GM21447 (cell line): ENCODE measurements at regions not wholly inside any gene's neighbourhood (a gene's known extent, or its start where the extent isn't known, plus 50 kb on each side); places are given as distances from the start of the nearest gene placed in this dataset.
"Not testable (repeated sequence)": the region's sequence is repeated elsewhere in the genome, so short reads cannot be mapped to it uniquely, and the experiment has no call there.

ENCODE experiments used
- ATAC-seq: cut with Tn5 transposase; IDR thresholded peaks from one replicate; pipeline ENCODE4 v1.9.1; 2021; ENCODE audit not compliant: unreplicated experiment

DNA sequence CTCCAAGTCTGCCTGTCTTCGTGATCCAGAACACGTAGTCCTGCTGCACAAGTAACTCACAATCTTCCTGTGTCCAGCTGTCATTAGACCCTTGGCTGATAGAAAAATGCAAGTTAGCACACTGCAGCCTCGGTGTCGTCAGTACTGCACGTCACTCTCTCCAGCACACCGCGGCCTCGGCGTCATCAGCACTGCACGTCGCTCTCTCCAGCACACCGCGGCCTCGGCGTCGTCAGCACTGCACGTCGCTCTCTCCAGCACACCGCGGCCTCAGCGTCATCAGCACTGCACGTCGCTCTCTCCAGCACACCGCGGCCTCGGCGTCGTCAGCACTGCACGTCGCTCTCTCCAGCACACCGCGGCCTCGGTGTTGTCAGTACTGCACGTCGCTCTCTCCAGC lies 160.0 kb downstream of the FOXL1 start:
- not testable (repeated sequence) for ATAC-seq

DNA sequence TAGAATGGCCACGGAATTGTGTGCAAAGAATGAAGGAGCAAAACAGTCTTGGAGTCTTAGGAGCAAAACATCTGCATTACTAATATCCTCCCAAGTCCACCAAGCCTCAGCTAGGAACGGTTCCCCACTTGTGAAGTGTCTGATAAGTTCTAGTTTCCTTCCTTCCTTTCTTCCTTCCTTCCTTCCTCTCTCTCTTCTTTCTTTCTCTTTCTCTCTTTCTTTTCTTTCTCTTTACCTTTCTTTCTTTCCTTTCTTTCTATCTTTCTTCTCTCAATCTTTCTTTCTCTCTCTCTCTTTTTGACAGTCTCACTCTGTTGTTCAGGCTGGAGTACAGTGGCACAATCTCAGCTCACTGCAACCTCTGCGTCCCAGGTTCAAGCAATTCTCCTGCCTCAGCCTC lies 160.8 kb downstream of the FOXL1 start:
- no peak for ATAC-seq

DNA sequence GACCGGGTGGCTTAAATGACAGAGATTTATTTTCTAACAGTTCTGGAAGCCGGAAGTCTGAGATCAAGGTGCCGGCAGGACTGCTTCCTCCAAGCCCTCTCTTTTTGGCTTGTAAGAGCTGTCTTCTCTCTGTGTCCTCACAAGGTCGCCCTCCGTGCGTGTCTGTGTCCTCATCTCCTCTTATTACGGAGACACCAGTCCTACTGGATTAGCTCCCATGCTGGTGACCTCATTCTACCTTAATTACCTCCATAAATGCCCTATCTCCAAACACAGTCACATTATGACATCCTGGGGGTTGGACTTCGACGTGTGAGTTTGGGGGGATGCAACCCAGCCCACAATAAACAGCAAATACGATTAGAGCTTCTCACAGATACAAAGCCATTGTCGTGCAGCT lies 161.5 kb downstream of the FOXL1 start:
- no peak for ATAC-seq

DNA sequence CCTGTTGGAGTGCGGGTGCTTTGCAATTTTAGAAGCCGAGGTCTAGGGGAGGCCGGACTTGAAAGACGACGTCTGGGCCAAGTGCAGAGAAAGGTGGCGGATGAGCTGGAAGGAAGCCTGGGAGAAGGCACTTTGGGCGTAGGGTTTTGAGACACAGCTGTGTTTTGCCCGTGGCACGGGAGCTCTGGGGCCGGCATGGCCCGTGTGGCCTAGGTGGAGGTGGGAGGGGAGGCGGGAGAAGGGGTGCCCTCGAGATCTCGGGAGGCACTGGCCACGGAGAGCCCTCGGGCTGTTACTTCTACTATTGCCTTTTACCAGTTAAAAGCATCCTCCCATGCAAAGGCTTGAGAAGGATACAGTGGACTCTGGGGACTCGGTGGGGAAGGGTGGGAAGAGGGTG lies 161.9 kb downstream of the FOXL1 start:
- ATAC-seq: no peak

DNA sequence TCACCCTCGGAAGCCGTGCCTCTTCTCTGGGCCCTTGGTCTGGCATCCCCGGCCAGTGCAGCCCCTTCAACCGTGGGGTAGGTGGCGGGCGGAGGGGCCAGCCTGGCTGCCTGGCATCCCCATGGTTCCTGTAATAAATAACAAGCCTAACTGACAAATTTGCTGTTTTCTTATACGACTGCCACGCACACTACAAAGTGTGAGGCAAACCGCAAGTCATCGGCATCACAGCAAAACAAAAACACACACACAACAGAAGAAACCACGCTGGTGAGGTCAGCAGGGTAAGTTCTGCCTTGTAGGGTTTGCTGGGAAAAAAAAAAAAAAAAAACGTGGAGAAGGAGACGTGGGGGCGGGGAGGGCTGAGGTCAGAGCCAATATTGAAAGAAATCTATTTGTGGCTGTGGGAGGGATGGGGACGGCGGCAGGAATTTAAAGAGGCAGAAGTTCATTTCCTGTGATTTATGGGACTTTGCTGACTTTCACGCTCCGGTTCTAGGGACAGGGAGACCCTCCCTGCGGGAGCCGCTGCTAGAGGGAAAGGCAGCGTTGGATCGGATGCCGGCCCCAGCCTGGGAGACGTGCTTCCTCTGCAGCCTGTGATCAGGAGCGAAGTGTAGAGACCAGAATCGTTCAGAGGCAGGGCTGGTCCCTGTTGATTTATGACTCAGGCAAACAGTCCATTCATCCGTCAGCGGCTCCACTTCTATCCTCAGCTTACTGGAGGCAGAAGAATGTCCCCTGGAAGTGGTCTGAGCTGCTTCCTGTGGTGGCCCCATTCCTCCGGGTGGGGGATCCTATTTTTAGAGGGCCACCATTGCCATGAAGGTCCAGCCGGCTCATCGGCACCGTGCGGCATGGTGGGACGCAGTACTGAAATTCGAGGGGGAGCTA lies 162.8 kb downstream of the FOXL1 start:
- no peak for ATAC-seq

DNA sequence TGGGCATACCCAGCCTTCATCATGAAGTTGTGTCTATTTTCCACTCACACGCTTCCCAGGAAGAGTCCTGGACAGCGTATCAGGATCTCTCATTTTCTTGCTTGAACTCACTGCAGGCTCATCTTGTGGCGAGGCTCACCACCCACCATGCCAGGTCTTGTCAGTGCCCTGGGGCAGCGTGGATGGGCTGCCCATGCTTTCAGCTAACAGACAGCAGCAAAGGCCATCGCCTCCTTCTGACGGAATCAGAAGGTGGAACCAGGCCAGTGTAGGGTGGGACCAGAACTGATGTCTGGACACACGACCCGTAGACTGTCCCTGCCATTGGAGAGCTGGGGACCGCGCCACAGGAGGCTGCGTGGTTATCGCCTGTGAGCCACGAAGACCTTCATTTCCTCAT lies 169.4 kb downstream of the FOXL1 start:
- ATAC-seq: no peak

DNA sequence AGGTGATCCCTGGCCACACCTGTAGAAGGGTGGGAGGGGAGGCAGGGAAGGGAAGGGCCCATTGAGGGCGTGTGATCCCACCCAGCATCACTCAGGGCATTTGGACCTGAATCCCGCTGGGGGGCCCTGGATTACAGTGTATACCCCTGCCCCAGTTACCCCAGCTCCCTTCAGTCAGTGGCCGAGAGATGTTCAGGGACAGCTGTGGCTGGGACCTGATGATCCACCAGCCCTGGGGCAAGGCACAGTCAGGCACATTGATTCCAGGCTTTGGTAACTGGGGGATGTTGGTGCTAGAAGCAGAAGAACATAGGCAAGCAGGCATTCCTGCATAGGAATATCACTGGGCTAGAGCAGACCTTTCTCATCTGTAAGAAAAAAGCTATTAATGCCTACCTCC lies 170.3 kb downstream of the FOXL1 start:
- no peak for ATAC-seq

DNA sequence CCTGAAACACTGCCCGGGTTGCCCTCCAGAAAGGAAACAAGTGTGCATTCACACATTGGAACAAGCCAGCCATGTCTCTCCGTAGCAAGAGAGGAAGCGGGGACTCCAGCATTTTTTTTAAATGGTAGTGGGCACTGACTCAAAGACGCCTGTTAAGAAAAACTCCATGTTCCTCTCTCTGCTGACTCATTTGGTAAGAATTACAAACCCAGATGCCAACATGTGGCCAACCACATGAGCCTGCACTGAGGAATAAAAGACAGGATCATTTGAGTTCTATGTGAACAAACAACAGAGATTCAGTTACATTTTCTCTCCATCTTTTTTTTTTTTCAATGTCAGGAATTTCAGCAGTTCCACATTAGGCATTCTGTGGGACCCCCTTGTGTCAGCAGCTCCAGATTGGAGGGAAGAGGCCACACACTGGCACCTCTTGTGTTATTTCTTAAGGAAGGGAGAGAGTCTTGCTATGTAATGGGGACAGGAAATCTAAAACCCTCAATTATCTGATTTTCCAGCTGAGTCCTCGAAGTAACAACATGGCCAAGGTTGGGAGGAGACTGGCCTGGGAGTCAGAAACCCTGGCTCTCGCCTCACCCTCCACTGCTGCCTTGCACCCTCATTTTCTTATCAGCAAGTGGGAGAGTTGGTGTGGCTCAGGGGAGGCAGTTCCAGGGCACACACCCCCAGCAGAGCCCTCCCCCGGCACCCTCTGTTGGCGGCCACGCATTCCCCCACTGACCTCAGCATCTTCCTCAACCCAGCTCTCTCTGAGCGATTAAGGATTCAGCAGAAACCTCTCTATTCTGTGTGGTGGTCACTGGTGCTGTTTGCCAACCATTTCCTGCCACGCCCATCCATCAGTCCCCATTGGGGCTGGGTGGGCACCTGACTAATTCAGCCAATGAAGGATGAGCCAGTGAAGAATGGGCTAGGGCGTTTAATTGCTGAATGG lies 173.0 kb downstream of the FOXL1 start:
- no peak for ATAC-seq

DNA sequence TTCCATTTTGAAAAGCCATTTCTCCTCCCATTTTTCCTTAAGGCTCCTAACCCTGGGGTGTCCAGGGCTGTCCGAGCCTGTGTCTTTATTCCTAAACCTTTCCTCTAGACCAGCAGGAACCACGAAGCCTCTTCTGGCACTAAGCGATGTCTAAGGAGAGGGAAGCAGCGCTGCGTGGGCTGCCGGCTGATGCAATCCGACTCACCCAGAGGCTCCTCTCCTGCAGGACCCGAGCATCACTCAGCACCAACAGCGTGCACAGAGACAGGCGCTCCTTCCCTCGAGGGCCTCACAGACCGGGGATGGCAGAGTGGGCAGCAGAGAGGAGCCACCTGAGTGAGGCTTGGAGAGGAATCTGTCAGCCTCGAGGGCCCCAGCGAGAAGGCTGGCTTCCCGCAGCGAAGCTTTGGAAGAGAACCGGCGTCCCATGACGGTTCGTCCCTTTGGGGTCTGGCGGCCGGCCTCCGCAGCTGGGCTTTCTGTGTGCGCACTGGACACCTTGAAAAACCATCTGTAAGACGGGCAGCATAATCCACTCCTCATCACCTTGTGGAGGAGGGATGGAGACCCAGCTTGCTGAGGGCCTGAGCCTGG lies 174.3 kb downstream of the FOXL1 start:
- ATAC-seq: no peak

DNA sequence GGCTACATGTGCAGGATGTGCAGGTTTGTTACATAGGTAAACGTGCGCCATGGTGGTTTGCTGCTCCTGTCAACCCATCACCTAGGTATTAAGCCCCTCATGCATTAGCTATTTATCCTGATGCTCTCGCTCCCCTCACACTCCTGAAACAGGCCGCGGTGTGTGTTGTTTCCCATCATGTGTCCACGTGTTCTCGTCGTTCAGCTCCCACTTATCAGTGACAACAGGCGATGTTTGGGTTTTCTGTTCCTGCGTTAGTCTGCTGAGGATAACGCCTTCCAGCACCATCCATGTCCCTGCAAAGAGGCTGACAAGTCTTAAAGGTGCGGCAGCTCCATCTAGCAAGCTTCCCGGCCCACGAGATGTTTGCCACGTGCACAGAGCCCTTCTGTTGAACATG lies 175.1 kb downstream of the FOXL1 start:
- no peak for ATAC-seq

DNA sequence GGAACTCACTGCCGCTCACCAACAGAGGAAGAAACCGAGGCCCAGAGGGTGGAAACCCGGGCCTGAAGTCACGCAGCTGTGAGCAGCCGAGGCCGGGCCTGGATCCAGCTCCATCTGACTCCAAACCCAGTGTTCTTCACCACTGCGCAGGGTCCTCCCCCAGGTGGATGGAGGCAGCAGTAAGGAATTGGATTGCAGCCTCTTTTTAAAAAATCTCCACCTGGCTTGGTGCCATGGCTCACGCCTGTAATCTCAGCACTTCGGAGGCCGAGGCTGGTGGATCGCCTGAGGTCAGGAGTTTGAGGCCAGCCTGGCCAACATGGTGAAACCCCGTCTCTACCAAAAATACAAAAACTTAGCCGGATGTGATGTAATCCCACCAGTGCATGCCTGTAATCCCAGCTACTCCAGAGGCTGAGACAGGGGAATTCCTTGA lies 177.2 kb downstream of the FOXL1 start:
- ATAC-seq: no peak

DNA sequence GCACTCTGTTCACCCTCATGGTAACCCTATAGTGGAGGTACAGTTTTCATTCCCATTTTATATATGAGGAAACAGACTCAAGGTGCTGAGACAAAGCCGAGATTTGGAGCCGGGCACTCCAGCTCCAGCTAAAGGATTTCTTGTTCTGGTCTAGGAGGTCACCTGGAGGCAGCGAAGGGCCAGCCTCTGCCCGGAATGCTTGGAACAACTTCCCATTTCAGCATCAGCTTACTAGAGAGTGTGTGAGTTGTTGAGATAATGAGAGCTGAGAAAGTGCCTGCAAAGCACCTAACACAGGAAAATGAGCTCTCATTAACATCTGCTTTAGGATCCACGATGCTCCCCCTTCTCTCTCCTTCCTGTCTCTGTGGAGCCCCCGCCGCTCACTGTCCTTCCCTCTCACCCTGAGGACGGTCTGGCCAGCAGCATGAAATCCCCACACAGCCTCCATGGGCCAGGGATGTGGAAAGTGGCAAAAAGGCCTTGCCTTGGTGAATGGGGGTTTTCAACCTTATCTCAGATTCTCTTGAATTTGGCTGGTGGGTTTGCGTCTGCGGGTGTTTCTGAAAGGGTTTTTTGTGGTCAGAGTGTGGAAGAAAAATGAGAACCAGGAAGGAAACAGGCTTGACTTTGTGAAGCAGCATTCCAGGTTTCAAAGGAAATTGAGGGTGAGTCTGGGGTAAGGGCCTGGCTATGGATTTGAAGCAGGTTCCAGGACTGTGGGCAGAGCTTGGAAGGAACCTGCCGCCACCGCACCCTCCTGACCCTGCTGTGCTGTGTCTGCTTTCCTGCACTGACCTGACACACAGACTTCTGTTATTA lies 178.7 kb downstream of the FOXL1 start:
- no peak for ATAC-seq

DNA sequence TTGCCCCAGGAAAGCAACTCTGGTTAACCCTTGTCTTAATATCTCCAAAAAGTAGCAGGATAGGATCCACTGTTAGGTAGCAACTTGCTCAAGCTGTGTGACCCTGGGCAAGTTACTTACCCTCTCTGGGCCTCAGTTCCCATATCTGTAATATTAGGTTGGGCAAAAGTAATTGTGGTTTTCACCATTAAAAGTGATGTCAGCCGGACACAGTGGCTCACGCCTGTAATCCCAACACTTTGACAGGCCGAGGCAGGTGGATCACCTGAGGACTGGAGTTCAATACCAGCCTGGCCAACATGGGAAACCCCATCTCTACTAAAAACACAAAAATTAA lies 179.3 kb downstream of the FOXL1 start:
- no peak for ATAC-seq

DNA sequence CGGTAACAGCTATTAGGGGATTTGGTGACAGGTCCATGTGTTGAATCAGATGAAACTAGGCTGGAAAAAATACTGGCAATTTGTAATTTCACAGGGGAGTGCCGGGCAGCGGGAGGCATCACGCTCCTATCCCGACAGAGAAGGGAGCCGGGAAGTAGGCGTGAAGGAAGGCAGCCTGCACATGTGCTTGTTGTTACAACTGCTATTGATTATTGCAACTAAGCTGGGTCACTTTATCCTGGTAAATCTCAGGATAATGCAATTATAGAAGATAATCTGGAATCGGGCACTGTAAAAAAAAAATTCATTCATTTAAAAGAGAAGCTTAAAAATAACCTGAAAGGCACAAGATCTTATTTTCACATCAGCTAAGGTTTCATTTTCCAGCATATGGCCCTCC lies 180.6 kb downstream of the FOXL1 start:
- no peak for ATAC-seq

DNA sequence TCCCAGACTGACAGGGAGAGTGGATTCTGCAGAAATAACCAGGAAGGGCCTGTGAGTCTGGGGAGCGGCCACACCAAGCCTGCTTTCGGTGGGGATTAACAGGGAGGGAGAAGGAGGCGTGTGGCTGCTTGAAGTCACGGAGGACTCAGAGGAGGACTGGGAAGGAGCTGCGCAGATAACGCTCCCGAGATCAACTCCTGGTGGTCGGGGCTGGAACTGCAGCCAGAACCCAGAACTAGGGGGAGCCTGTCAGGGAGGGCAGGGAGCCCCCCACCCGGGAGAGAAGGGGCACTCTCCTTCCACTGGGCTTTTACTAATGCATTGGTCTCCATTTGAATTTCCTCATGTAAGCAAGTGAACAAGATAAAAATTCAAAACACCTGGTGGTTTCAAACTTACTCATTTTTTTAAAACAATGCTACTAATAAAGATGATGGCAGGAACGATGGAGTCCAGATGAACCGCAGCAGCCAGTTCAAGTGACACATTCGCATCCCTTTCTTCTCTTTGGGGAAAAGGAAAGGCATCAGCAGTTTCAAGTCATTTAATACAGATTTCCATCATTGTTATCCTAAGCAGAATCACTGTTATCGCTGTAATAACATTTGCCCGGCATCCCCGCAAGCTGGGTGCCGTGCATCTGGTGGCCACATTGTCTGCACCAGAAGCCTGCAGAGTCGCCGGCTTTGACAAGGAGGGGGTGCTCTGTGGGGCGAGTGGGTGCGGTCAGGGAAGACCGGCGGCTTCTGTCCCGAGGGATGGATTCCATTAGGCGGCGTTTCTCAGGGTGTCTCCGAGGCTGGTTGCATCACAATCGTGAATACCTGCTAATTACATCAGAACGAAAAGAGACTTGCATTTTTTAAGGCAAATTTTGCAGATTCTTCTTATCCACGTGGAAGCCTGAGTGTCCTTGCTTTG lies 183.0 kb downstream of the FOXL1 start:
- no peak for ATAC-seq

DNA sequence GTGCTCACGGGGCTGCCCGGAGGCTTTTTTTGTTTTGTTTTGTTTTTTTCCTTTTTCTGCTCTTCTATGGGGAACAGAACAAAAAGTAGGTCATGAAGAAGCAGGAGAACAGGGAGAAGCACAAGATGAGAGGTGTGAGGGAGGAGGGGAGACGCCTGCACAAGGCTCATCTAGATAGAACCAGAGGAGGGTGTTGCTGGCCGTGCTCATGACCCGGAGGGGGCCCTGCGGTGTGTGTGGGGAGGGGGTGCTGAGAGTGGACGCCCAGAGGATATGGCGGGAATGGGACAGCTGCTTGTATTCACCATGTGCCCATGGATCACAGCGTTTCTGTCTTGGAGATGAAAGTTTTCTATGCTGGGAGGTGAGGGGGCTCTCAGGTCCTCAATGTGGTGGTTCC lies 183.7 kb downstream of the FOXL1 start:
- no peak for ATAC-seq

DNA sequence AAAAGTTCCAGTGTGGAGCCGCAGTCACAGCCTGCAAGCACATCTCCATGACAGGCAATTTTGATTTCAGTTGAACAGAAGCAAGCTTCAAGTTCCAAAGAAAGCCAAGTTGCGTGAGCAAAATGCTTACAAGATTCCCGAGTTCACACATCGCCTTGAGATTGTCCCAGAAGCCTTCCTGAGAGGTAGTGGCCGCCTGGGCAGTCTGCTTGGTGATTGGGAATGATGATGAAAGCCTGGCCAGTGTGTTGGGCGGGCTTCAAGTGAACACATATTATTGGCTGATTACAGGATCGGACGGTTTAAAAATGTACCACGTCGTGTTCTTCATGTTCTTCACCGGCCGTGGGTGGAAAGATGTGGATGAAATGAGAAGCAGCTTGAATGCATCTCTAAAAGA lies 185.5 kb downstream of the FOXL1 start:
- no peak for ATAC-seq

DNA sequence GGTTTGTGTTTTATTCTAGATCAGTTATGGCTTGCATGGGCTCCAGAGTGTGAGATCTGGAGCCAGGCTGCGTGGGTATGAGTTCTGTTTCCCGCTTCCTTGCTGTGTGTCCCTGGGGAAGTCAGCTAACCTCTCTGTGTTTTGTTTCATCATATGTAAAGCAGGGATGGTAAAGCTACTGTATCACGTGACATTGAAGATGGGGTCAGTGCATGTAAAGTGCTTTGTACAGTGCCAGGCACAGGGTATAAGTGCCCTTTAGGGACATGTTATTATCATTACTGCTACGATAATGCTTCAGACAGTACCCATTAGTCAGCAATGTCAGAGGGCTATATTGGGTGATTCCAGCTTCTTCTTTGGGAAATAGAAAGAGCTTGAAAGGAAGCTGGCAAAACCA lies 186.2 kb downstream of the FOXL1 start:
- ATAC-seq: no peak

DNA sequence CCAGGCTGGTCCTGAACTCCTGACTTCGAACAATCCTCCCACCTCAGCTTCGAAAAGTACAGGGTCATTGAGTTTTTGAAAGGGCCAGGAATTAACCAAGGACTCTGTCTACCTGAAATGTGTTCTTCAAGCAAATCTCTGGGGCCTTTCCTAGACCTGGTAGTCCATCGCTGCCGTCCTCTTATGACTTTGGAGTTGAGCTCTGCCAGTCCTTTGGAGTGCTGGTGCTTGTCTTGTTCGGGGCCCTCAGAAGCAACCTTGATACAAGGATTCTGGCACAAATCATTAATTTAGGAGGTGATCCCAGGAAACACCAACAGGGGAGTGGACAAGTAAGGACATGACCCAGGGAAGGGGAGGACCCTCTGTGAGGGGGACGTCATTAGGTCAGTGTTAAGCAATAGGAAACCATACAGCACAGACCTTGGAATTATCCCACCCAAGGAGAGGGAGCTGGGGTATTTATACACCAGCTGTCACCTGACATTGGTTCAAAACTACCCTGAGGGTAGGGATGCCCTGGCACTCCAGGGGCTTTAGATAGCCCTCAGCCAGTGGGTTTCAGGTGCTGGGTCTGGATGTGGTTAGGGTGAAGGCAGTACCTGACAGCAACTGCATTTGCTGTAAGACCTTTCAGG lies 187.2 kb downstream of the FOXL1 start:
- no peak for ATAC-seq
